Right cardiac atrium (tissue), 5 donors: ENCODE measurements at regions not wholly inside any gene's neighbourhood (a gene's known extent, or its start where the extent isn't known, plus 50 kb on each side); places are given as distances from the start of the nearest gene placed in this dataset.
A peak's percentile ranks its signal among the peaks of the same experiment; 100 is the strongest.

Experiments
- ATAC-seq, 2 donors: fragments of 200-7000 bp; cut with Tn5 transposase; one replicate each; pipeline versions ENCODE4 v1.8.0 to v1.9.1; 2020; ENCODE audit warnings: moderate library complexity in 2 of 2, mild to moderate bottlenecking in 1 of 2
- DNase-seq, 3 donors: peaks; one replicate each; pipeline ENCODE4 v3.0.0-alpha.2; 2020
- H3K27ac ChIP-seq: one replicate; pipeline ENCODE4 v1.5.1; 2013; ENCODE audit warnings: mild to moderate bottlenecking, low read length, control low read depth, moderate library complexity
- H3K27me3 ChIP-seq: one replicate; pipeline ENCODE4 v1.6.1; 2013; ENCODE audit not compliant: control insufficient read depth, insufficient read depth
- H3K4me1 ChIP-seq: one replicate; pipeline ENCODE4 v1.6.1; 2013; ENCODE audit warnings: low read length; ENCODE audit not compliant: control insufficient read depth, insufficient read depth
- H3K4me3 ChIP-seq: one replicate; pipeline ENCODE4 v1.5.1; 2013; ENCODE audit warnings: low read length, control low read depth
- H3K9me3 ChIP-seq: one replicate; pipeline ENCODE4 v1.6.1; 2013; ENCODE audit warnings: low read length; ENCODE audit not compliant: control insufficient read depth
- WGBS: extraction: QIAGEN DNeasy Blood & Tissue Kit; methylation state at CpG from one replicate; pipeline ENCODE4 v1.1.7; 2013; 5-methylcytosine and 5-hydroxymethylcytosine counted together
- intact Hi-C, 4 donors: fragments of 100-400 bp; cut with DNase I; formaldehyde crosslinking; loops; one replicate each; pipeline versions ENCODE4 v1.11.0 to v1.14.0; 2022 to 2023
- donor health status: healthy with polysubstance abuse.
- donor health status: DM: no; HTN: yes; CAD: no.
- donor health status: DM: no; HTN: no; CAD: no.
- donor health status: DM: no; HTN: yes; CAD: no; lungs with severe emphysema.
- donor health status: DM: yes; HTN: yes; CAD: no.

GRCh38 chr5:52657247-52657645, 130.5 kb upstream of the ITGA1 start:
- Histone ChIP-seq H3K27me3 (no peaks in the 10 kb centered on the region), H3K27ac (no peak overlapping the region), H3K4me1 (no peaks in the 10 kb centered on the region), H3K4me3 (no peak overlapping the region), H3K9me3 (no peaks in the 10 kb centered on the region)
- WGBS, result 4% methylated on average over 3 of the region's 3 CpGs
- ATAC-seq (no peak), DNase-seq (no peak)
- intact Hi-C loops, result loop anchor here (5.0 to 10.0 kb wide), 3 partner anchors 1695 to 1702 kb away; no protein-coding TSS in a partner anchor

GRCh38 chr5:52658246-52658645, 129.5 kb upstream of the ITGA1 start:
- no peak overlapping the region for H3K4me3 ChIP-seq
- no peaks in the 10 kb centered on the region for H3K27me3 ChIP-seq
- 90% methylated on average over 2 of the region's 2 CpGs for WGBS
- H3K9me3 ChIP-seq, result no peaks in the 10 kb centered on the region
- no peak for ATAC-seq
- intact Hi-C loops, result loop anchor here (5.0 to 10.0 kb wide), 3 partner anchors 1696 to 1703 kb away; no protein-coding TSS in a partner anchor
- no peaks in the 10 kb centered on the region for H3K4me1 ChIP-seq
- DNase-seq, result no peak
- no peak overlapping the region for H3K27ac ChIP-seq

DNA sequence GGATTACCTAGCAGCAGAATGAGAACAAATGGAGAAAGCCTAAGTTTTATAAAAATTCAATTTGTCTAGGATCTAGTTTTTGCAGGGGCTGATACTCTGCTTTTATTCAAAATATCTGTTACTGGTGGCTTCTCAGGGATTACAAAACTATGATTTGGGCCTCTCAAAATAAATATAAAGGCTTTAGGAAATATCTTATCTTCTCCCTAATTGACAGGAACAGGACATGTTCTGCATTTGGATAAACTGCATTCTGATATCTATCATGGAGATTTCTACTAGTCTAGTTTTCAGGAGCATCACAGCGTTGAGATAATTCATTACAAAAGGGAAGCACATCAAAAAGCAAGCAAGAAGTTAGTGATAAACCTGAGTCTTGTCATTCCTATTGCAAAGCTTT, 127.1 kb upstream of the ITGA1 start:
- 80% methylated on average over 1 of the region's 1 CpG for WGBS
- H3K27me3 ChIP-seq, result no peaks in the 10 kb centered on the region
- no peaks in the 10 kb centered on the region for H3K9me3 ChIP-seq
- no peak overlapping the region for H3K27ac ChIP-seq
- H3K4me3 ChIP-seq, result no peak overlapping the region
- no peaks in the 10 kb centered on the region for H3K4me1 ChIP-seq
- intact Hi-C loops, result no loop called here
- ATAC-seq (no peak), DNase-seq (no peak)

GRCh38 chr5:52661903-52662595, 125.7 kb upstream of the ITGA1 start:
- WGBS, result 54% methylated on average over 2 of the region's 2 CpGs
- Histone ChIP-seq H3K27ac (no peak overlapping the region), H3K4me3 (no peak overlapping the region), H3K4me1 (no peaks in the 10 kb centered on the region), H3K9me3 (no peaks in the 10 kb centered on the region), H3K27me3 (no peaks in the 10 kb centered on the region)
- intact Hi-C loops, result no loop called here
- no peak for ATAC-seq
- no peak for DNase-seq

GRCh38 chr5:52665559-52665958, 122.2 kb upstream of the ITGA1 start:
- Histone ChIP-seq H3K9me3 (no peaks in the 10 kb centered on the region), H3K4me1 (no peaks in the 10 kb centered on the region), H3K27ac (no peak overlapping the region), H3K27me3 (no peaks in the 10 kb centered on the region), H3K4me3 (no peak overlapping the region)
- 20% methylated on average over 2 of the region's 2 CpGs for WGBS
- intact Hi-C loops, result no loop called here
- peak in 1 of 3 donors; percentile 38 for DNase-seq
- peak in 1 of 2 donors; percentile 42 for ATAC-seq

DNA sequence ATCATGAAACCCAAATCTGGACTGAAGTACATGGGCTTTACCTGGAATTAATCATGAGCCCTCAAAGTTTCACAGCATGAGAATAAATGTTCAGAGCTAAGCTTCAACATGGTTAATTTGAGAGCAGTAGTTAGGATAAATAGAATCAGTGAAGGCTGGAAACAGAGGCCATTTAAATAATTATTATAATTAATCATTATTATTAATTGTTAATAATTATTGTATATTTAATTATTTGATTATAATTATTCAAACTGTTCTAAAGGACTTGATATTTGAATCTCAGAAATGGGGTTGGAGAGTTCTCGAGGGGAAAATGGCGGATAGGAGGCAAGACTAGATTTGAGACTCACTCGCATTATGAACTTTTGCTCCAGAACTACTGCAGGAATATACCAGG, 119.6 kb upstream of the ITGA1 start:
- Histone ChIP-seq H3K4me1 (no peaks in the 10 kb centered on the region), H3K27ac (no peak overlapping the region), H3K4me3 (no peak overlapping the region), H3K9me3 (no peaks in the 10 kb centered on the region), H3K27me3 (no peaks in the 10 kb centered on the region)
- intact Hi-C loops, result no loop called here
- DNase-seq (no peak), ATAC-seq (no peak)
- WGBS, result over 99% methylated on average over 3 of the region's 3 CpGs

GRCh38 chr5:52668544-52669185, 119.1 kb upstream of the ITGA1 start:
- H3K27ac ChIP-seq, result no peak overlapping the region
- no peaks in the 10 kb centered on the region for H3K4me1 ChIP-seq
- DNase-seq, result peak in 2 of 3 donors; percentile 38 to 41
- H3K27me3 ChIP-seq, result no peaks in the 10 kb centered on the region
- no peaks in the 10 kb centered on the region for H3K9me3 ChIP-seq
- no peak overlapping the region for H3K4me3 ChIP-seq
- intact Hi-C loops, result no loop called here
- no peak for ATAC-seq
- WGBS, result 85% methylated on average over 20 of the region's 20 CpGs

DNA sequence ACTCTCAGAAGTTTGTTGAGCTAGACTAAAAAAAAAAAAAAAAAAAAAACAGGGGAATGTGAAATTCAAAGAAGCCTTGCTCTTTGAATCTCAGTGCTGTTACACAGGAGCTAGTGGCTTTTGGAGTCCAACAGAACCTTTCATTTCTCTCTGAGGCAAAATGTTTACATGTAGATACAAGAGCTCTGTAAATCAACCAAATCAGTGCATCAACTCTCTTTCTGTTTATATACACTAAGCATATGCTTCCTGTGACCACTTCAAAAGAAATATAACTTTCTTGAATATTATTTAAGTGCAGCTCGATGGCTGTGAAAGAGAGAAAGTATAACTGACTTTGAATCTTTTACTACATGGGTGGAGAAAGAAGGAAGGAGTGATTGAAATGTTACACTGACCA, 115.3 kb upstream of the ITGA1 start:
- ATAC-seq (no peak), DNase-seq (no peak)
- 74% methylated on average over 1 of the region's 1 CpG for WGBS
- H3K4me1 ChIP-seq, result peaks cover 1% of the 10 kb centered on the region
- intact Hi-C loops, result no loop called here
- no peak overlapping the region for H3K4me3 ChIP-seq
- H3K27me3 ChIP-seq, result no peaks in the 10 kb centered on the region
- no peak overlapping the region for H3K27ac ChIP-seq
- no peaks in the 10 kb centered on the region for H3K9me3 ChIP-seq

DNA sequence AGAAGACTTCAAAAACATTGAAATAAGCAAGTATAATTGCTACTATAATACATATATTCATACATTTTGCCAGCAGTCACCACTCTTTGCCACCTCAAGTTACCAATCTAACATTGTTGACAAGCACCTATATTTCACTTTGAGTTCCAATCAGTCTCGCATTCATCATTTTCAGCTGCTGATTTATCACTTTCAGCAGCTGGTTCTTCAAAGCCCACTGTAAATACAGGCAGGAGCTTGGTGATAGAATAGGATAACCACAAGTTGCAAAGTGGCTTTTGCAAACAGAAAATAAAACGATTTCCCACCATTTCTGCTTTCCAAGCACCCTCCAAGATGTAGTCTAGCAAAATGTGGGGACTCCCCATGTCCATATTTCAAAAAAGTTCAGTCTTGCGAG, 114.2 kb upstream of the ITGA1 start:
- Histone ChIP-seq H3K27ac (no peak overlapping the region), H3K9me3 (no peaks in the 10 kb centered on the region), H3K27me3 (no peaks in the 10 kb centered on the region), H3K4me1 (peaks cover 1% of the 10 kb centered on the region), H3K4me3 (no peak overlapping the region)
- no peak for ATAC-seq
- intact Hi-C loops, result no loop called here
- WGBS, result 57% methylated on average over 3 of the region's 3 CpGs
- no peak for DNase-seq

DNA sequence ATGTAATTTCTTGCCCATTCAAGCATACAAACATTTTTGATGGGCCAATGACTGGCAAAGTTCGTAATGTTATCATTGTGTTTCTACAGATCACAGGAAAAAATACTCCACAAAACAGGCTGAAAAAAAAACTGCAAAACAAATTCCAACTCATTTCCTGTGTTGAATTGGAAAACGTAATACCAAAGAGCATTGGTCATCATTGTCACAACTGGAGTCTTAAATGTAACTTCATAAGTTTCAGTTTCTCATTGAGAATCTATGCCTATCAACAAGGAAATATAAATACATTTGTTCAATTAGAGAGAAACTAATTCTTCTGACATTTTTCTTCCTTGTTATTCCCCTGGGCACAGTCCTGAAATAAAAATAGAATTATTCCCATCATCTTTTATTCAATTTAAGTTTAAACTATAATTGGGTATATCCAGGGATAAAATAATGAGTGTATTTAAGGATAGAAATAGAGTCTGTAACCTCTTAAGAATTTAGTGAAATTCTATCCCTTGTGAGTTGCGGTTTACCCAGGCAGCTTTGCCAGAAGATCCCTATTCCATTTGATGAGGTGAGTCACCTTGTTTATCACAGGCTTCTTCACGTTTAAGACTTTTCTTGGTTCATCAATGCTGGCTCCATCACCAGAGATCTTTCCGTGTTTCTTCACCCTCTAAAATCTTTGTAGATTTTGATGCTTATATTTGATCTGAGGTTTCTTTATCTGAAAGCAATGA, 112.7 kb upstream of the ITGA1 start:
- ATAC-seq (no peak), DNase-seq (no peak)
- H3K4me3 ChIP-seq, result no peak overlapping the region
- intact Hi-C loops, result no loop called here
- no peaks in the 10 kb centered on the region for H3K27me3 ChIP-seq
- H3K27ac ChIP-seq, result peak overlapping the region; percentile 52
- 54% methylated on average over 5 of the region's 5 CpGs for WGBS
- H3K9me3 ChIP-seq, result no peaks in the 10 kb centered on the region
- H3K4me1 ChIP-seq, result peaks cover 1% of the 10 kb centered on the region

- WGBS, result 69% methylated on average over 7 of the region's 7 CpGs
- no peaks in the 10 kb centered on the region for H3K4me1 ChIP-seq
- no peaks in the 10 kb centered on the region for H3K27me3 ChIP-seq
- no peaks in the 10 kb centered on the region for H3K9me3 ChIP-seq
- no peak for ATAC-seq
- no peak overlapping the region for H3K27ac ChIP-seq
- no peak overlapping the region for H3K4me3 ChIP-seq
- peak in 2 of 3 donors; percentile 26 to 30 for DNase-seq
- intact Hi-C loops, result no loop called here
Measured at GRCh38 chr5:52682492-52682891, 105.2 kb upstream of the ITGA1 start.
